ENCODE measurements at regions not wholly inside any gene's neighbourhood (a gene's known extent, or its start where the extent isn't known, plus 50 kb on each side); places are given as distances from the start of the nearest gene placed in this dataset.
A peak's percentile ranks its signal among the peaks of the same experiment; 100 is the strongest.

GRCh38 chr2:222794585-222795449, 66.0 kb upstream of the ACSL3 start:
- ChIA-PET CTCF (no interaction called here), POLR2A (interaction anchor here (0.5 kb wide), 1 partner anchor 289 kb away, joined by 6 read pairs; no protein-coding TSS in a partner anchor)
- Mint-ChIP-seq H3K36me3 (no peaks in the 10 kb centered on the region), H3K4me1 (peaks cover 28% of the 10 kb centered on the region), H3K27me3 (ENCODE audit: low read depth) (no peaks in the 10 kb centered on the region), H3K9me3 (no peaks in the 10 kb centered on the region), H3K27ac (no peak overlapping the region), H3K4me3 (no peak overlapping the region)
- no peak for TF ChIP-seq MYBL2 (CRISPR knock-in tag; IDR thresholded peaks at IDR 0.05)
- TF ChIP-seq ATF2 (CRISPR knock-in tag; IDR thresholded peaks at IDR 0.05; ENCODE audit: borderline replicate concordance, low read depth) = no peak
- TF ChIP-seq PRRX2 (CRISPR knock-in tag; IDR thresholded peaks at IDR 0.05) = no peak
- no peak for TF ChIP-seq ZNF232 (CRISPR knock-in tag; IDR thresholded peaks at IDR 0.05)
- no peak for TF ChIP-seq JUN (CRISPR knock-in tag; IDR thresholded peaks at IDR 0.05)
- no peak for TF ChIP-seq MLX (CRISPR knock-in tag; IDR thresholded peaks at IDR 0.05)
- TF ChIP-seq CTCF (IDR thresholded peaks at IDR 0.05) = no peak
- no peak for TF ChIP-seq ZNF121 (CRISPR knock-in tag; IDR thresholded peaks at IDR 0.05)
- no peak for TF ChIP-seq ZNF396 (CRISPR knock-in tag; IDR thresholded peaks at IDR 0.05; ENCODE audit: borderline replicate concordance)
- no peak for TF ChIP-seq ZBTB21 (CRISPR knock-in tag; IDR thresholded peaks at IDR 0.05; ENCODE audit: borderline replicate concordance)
- TF ChIP-seq ZNF219 (CRISPR knock-in tag; IDR thresholded peaks at IDR 0.05; ENCODE audit: borderline replicate concordance) = no peak
- no peak for TF ChIP-seq PRDM15 (CRISPR knock-in tag; IDR thresholded peaks at IDR 0.05)
- TF ChIP-seq ATF6 (CRISPR knock-in tag; IDR thresholded peaks at IDR 0.05) = no peak
- no peak for TF ChIP-seq MXD4 (CRISPR knock-in tag; IDR thresholded peaks at IDR 0.05; ENCODE audit: borderline replicate concordance)
- ATAC-seq = peak; percentile 71
- DNase-seq (ENCODE audit: low spot score) = no peak
